HG02571 (cell line): ENCODE measurements at regions not wholly inside any gene's neighbourhood (a gene's known extent, or its start where the extent isn't known, plus 50 kb on each side); places are given as distances from the start of the nearest gene placed in this dataset.

Source experiments
- ATAC-seq: cut with Tn5 transposase; IDR thresholded peaks from one replicate; pipeline ENCODE4 v1.9.1; 2021; ENCODE audit warnings: mild to moderate bottlenecking, moderate library complexity; ENCODE audit not compliant: unreplicated experiment

GRCh38 chr20:50398821-50399554 lies 111.2 kb upstream of the PTPN1 start:
- ATAC-seq, result no peak

DNA sequence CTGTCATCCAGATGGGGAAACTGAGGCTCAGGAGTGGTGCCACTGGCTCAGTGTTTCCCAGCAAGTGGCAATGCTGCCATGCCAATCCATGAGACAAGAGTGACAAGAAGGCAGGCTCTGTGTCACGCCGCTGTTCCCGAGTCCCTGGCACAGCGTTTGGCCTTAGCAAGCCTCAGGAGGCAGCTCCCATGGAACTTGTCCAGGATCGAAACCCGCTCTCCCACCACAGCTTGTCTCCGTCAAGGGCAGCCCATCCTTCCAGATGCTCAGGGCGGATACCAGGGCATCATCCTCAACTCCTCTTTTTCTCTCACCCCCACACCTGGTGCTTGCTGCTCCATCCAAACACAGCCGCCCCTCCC lies 110.6 kb upstream of the PTPN1 start:
- no peak for ATAC-seq

DNA sequence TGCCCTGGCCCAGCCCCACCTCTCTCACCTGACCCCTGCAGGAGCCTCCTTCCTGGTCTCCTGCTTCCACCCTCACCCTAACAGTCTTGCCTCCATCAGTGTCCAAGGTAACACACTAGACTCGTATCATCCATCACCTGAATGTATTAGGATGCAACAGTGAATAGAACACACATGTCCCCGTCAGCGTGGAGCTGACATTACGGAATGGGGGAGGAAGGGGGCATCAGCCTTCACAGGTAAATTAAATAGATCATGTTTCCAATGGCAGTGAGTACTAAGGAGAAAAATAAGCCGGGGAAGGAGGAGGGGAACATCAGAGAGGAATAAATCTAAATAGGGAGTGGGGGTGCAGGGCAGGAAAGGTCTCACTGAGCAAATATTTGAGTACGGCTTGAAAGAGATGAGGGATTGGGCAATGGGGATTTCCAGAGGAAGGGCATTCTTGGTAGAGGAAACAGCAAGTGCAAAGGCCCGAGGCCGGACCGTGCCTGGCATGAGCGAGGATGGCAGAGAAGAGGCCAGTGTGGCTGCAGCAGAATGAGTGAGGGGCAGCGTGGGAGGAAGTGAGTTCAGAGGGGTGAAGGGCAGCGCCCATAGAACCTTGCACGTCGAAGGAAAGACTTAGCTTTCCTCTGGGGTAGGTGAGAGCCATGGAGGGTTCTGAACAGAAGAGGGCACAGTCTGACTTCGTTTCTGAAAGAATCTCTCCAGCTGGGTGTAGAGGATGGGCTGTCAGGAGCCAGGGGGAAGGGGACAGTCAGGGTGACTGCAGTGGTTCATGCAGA lies 110.1 kb upstream of the PTPN1 start:
- no peak for ATAC-seq

DNA sequence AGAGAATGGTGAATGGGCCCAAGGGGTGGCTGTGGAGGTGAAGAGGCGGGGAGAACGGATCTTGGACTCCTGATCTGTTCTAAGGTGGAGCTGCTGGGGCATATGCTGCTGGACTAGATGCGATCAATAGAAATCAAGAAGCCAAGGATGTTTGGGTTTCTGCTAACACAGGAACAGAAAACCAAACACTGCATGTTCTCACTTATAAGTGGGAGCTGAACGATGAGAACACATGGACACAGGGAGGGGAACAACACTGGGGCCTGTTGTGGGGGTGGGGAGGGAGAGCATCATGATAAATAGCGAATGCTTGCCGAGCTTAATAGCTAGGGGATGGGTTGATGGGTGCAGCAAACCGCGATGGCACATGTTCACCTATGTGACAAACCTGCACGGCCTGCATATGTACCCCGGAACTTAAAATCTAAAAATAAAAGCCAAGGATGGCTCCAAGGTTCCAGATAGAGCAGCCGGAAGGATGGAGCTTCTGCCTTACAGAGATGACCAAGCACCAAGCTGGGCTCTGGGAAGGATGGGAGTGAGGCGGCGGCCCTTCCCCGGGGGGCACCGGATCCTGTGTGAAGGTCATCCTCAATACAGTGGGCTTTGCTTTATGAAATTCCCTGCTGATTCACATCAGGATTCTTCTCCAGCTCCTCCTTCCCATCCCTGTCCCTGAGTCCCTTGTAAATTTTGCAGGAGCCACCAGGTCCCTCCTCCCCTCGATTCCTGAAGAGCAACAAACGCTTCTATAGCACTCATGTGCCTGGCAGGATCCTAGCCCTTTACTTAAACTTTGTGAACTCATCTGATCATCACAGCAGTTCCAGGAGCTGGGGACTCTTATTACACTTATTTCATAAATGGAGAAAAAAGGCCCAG lies 109.2 kb upstream of the PTPN1 start:
- ATAC-seq, result no peak

DNA sequence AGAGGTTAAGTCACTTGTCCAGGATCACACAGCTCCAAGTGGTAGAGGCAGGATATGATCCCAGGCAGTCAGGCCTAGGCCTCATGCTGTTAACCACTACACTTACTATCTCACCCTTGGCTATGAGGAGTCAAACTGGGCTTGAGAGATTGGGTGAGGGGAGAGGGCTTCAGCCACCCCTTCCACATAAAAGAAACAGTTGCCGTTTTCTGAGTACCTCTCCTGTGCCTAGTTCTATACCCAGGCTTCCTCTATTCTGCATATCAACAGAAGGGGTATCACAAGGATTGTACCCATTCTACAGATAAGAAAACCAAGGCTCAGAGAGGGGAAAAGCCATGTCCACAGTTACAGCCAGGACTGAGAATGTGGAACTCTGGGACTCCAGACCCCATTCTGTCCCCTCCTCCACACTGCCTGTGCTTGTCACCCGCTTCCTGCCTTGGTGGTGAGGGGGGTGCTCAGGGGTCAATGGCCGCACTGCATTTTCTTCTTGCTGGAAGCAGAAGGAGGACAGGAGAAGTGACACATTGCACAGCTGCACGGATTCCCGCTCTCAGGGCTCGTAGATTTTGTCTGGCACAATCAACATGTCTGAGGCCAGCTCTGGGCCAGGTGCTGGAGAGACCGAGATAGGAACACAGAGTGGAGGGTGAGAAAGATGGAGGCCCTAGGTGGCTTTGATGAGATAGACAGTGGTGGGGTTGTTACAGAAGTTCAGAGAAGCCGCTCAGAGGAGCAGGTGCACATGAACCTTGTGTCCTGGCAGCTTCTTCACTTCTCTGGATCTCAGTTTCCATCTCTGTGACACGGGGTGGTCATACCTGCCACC lies 108.4 kb upstream of the PTPN1 start:
- ATAC-seq, result no peak

DNA sequence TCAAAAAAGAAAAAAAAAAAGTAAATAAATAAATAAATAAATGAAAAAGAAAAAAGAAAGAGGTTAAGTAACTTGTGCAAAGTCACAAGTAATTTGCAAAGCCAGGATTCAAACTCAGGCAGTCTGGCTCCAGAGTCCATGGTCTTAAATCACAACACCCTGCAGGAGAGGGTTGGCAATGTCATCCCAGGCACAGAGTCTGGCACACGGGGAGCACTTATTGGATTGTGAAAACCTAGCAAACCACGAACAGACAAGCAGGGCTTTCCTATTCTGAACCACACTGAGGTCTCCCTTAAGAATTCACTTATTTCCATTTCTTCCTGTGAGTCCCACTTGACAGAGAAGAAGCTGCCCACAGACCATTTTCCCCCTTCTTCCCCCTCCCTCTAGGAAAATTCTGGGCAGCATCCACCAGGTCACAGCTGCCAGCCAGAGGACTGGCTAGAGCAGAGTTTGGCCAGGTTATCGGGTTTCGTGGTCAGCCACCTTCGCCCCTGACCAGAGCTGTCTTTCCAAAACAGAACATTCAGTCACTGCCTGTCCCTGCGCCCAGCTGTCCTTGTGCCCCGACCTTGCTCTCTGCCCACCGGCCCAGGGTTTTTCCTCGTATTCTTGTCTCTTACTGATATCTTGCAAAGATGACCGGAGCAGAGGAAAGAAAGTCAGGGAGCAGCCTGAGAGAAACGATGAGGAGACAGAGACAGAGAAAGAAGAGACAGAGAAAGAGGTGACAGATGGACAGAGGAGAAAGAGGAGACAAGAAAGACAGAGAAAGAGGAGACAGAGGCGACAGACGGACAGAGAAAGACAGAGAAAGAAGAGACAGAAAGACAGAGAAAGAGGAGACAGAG lies 106.4 kb upstream of the PTPN1 start:
- ATAC-seq, result no peak

GRCh38 chr20:50404419-50405234 lies 105.6 kb upstream of the PTPN1 start:
- ATAC-seq, result no peak

- ATAC-seq, result no peak
Measured at GRCh38 chr20:50405235-50405914, 104.8 kb upstream of the PTPN1 start.

DNA sequence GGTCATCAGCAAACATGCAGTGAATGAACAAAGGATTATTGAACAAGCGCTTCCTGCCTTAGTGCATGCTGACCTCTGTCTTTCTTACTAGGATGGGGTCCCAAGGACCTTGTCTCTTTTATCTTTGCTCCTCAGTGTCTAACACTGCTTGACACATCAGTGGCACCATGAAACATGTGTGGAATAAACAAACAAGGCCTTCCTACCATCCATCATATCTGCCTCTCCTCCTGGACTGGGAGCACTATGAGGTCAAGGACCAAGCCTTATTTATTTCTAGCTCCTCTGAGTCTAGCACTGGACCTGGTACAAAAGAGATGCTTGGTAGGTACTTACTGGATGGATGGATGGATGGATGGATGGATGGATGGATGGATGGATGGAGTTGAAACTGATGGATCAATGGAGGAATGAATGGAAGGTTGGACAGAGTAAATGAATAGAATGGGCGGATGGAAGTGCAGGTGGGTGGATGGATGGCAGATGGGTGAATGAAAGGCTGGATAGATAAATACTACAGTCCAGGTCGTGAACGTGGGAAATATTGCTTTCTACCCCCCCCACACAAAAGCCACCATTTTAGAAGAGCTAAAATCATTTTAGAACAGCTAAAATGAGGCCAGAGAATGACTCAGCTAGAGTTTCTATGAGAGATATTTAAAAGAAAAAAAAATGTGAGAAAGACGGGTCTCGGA lies 104.1 kb upstream of the PTPN1 start:
- ATAC-seq, result no peak

GRCh38 chr20:50406610-50407136 lies 103.5 kb upstream of the PTPN1 start:
- ATAC-seq, result no peak

GRCh38 chr20:50408526-50409364 lies 101.4 kb upstream of the PTPN1 start:
- no peak for ATAC-seq

- ATAC-seq, result no peak
Measured at GRCh38 chr20:50409495-50409894, 100.7 kb upstream of the PTPN1 start.

GRCh38 chr20:50410343-50410742 lies 99.8 kb upstream of the PTPN1 start:
- no peak for ATAC-seq

DNA sequence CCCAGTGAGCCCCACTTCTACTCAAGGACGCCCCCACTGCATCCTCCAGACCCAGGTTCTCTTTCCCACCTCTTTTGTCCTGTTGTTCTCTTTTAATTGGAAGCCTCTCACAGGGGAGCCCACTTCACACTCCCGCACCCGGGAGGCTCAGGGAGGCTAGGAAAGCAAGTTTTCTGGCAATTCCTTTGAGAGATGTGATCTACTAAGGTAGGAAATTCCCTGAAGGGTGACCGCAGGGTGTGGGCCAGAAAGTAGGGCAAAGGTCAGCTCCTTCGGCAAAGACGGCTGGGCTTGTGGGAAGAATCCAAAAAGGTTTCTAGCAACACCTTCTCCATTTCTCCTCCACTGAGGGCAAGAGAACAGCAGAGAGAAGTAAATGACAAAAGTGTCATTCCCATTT lies 98.1 kb upstream of the PTPN1 start:
- no peak for ATAC-seq

- ATAC-seq, result no peak
Measured at GRCh38 chr20:50412499-50412898, 97.7 kb upstream of the PTPN1 start.

GRCh38 chr20:50413088-50413500 lies 97.1 kb upstream of the PTPN1 start:
- ATAC-seq, result no peak
